ENCODE measurements at regions not wholly inside any gene's neighbourhood (a gene's known extent, or its start where the extent isn't known, plus 50 kb on each side); places are given as distances from the start of the nearest gene placed in this dataset.
A peak's percentile ranks its signal among the peaks of the same experiment; 100 is the strongest.
"Not testable (repeated sequence)": the region's sequence is repeated elsewhere in the genome, so short reads cannot be mapped to it uniquely, and the experiment has no call there.

- FAIRE-seq = no peak
- no peak for DNase-seq (ENCODE audit: insufficient read length, low spot score)
Measured at GRCh38 chr6:74597840-74598239, 608.0 kb downstream of the COL12A1 start.

GRCh38 chr6:74597266-74597665, 608.6 kb downstream of the COL12A1 start:
- FAIRE-seq = no peak

DNA sequence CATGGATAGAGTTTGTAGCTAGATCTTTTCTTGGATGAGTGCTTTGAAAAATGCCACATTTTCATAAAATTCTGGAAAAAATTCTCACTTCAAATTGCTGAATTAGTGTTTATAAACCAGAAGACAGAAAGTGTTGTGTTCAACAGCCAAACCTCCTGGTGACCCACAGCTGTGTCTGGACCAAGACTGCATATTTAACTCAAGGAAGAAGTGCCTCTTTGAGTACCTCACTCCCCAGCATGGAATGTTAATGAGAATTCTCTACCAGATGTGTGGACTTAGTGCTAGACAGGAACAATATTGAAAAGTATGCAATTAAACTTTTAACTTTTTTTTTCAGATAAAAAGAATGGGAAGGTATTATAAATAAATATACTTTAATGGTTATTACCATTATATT, 609.3 kb downstream of the COL12A1 start:
- DNase-seq (ENCODE audit: insufficient read length, low spot score) (no peak), FAIRE-seq (no peak)

More at GRCh38 chr6:74597266-74597665, 608.6 kb downstream of the COL12A1 start:
- DNase-seq (ENCODE audit: insufficient read length, low spot score) = no peak

- peak; percentile 70 for FAIRE-seq
- DNase-seq (ENCODE audit: insufficient read length, low spot score) = not testable (repeated sequence)
Measured at GRCh38 chr6:74594350-74594749, 611.5 kb downstream of the COL12A1 start.

GRCh38 chr6:74588094-74588832, 617.6 kb downstream of the COL12A1 start:
- FAIRE-seq = no peak
- no peak for DNase-seq (ENCODE audit: insufficient read length, low spot score)

GRCh38 chr6:74587386-74587785, 618.5 kb downstream of the COL12A1 start:
- no peak for FAIRE-seq
- DNase-seq (ENCODE audit: insufficient read length, low spot score) = no peak

- DNase-seq (ENCODE audit: insufficient read length, low spot score) = peak; percentile 20
Measured at GRCh38 chr6:74585753-74586152, 620.1 kb downstream of the COL12A1 start.

DNA sequence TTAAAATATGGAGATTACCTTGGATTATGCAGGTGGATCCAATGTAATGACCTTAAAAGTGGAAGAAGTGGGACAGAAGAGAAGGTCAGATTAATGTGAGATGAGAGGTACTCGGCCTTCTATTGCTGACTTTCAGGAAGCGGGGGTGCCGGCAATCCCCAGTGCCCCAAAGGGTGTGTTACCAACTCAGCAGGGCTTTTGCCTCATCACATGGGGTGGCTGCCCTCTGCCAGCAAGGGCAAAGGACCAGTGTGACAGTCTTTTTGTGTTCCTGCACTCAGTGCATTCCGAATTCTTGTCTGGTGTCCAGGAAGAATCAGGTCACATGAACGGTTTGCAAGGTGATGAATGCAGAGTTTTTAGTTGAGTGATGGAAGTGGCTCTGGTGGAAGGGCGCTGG, 624.2 kb downstream of the COL12A1 start:
- no peak for FAIRE-seq
- DNase-seq (ENCODE audit: insufficient read length, low spot score) = no peak

More at GRCh38 chr6:74585753-74586152, 620.1 kb downstream of the COL12A1 start:
- FAIRE-seq = no peak

- DNase-seq (ENCODE audit: insufficient read length, low spot score) (no peak), FAIRE-seq (no peak)
Measured at GRCh38 chr6:74579794-74580193, 626.1 kb downstream of the COL12A1 start.

DNA sequence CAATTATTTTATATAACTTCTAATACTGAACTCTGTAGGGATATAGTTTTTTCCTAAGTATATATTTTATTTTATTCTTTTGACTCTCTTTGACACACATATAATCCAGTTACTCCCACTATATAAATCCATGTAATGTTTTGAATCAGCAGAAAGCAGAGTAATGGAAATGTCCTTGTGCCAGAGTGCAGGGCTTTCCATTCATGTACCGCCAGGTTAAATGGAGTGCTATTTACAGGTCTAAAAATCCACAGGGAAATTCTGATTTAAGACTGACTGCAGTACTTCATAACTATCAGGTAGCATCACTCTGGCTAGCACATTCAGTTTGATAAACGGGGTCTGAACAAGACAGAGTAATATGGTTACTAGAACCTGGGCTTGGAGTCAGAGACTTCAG, 626.8 kb downstream of the COL12A1 start:
- DNase-seq (ENCODE audit: insufficient read length, low spot score) = no peak
- FAIRE-seq = no peak

DNA sequence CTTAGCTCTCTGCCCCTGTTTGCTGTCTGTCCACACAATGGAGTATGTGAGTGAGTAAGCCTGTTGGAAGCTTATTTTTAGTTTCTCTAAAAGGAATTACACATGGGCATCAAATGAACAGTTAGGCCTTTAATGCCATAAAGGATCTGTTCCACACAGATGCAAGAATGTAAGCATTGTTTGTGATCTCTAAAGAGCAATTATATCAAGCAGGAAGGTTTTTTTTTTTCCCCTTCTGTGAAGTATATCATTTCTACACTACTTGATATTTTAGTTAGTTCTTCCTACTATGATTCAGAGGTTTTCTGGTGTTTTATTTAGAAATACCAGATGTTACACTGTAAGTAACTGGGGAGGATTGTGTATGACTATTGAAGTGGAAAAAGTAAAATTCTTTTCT, 627.5 kb downstream of the COL12A1 start:
- FAIRE-seq = no peak
- DNase-seq (ENCODE audit: insufficient read length, low spot score) = no peak

DNA sequence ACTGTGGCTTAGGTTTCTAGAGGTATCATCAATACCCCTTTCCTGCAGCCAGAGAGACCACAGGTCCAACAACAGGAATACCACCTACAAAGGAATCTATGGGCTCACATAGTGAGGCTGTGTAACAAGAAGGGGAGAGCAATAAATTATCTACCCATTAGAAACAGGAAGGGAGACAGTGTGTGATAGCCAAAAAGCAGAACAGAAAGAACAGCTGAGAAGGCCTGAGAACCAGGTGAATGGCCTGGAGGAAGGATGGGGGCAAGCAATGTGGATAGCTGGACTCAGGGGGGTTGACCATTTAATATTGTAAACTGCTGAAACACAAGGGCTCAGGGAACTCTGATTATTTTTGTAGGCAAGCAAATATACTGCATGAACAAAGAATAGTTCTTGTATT, 628.2 kb downstream of the COL12A1 start:
- DNase-seq (ENCODE audit: insufficient read length, low spot score) (no peak), FAIRE-seq (no peak)

DNA sequence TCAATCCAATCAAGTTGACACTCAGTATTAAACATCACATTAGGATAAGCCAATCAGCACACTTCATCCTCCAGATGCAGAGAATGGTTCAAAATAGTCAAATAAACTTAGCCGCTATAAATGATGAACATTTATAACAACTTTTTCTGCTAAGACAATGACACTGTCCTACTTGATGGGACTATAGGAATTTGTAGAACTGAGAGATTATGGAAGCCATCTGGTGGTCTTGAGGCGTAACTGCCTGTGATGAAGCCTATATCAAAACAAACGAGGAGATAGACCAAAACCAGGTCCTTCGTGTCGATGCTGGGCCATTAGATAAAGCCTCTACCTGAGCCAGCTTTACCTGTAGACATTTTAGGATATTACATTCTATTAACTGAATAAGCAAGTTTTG, 631.1 kb downstream of the COL12A1 start:
- no peak for DNase-seq (ENCODE audit: insufficient read length, low spot score)
- FAIRE-seq = no peak

DNA sequence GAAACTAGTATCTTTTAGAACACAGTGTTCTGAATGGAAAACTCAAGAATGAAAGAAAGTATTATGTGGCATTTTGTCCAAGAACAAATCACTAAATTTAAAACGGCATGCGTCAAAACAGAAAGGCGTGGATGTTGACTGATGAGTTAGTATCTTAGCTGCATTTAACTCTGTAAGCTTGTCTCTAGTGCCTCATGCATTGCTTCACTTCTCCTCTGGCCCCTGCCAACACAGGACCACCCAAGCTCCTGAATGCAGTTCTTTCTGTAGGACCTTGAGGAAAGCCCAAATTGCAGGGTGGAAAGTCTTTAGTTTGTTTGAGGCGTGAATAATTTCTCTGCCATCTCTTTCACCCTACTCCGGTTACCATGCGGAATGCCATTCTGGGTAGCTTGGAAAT, 632.2 kb downstream of the COL12A1 start:
- DNase-seq (ENCODE audit: insufficient read length, low spot score) = no peak
- no peak for FAIRE-seq

DNA sequence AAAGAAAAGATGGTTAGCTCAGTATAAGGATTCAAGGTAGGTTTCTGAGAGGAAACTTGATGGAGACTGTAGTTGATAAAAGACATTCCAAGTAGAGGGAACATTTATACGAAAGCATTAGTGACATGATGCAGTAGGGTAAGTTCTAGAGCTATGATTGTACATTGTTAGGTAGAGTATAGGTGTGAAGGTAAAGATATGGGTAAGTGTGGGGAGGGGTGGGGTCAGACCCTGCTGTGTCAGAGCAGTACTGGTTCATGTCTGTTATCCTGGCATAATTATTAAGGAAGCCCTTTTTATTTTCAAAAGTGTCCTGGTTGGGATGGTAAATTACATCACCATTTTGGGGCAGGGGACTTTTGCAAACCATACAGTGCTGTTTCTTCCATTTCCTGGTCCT, 635.8 kb downstream of the COL12A1 start:
- no peak for FAIRE-seq
- DNase-seq (ENCODE audit: insufficient read length, low spot score) = no peak

- DNase-seq (ENCODE audit: insufficient read length, low spot score) = no peak
Measured at GRCh38 chr6:74568861-74569260, 637.0 kb downstream of the COL12A1 start.

DNA sequence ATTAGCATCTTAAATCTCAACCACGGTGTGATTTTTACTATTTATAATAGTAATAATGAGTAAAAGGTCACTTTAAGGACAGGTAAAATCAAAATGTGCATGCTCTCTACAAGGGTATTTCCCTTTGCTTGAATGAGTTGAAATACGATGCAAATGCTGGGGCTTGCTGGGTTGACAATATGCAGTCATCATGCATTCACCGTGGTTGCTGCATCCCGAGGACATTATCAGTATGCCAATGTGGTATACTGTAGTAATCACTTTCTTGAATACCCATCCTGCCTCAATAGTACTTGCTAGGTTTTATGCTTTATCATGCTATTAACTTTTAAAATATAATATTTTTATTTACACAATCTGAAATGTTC, 637.9 kb downstream of the COL12A1 start:
- not testable (repeated sequence) for DNase-seq (ENCODE audit: insufficient read length, low spot score)
- FAIRE-seq = peak; percentile 31

More at GRCh38 chr6:74568861-74569260, 637.0 kb downstream of the COL12A1 start:
- no peak for FAIRE-seq

DNA sequence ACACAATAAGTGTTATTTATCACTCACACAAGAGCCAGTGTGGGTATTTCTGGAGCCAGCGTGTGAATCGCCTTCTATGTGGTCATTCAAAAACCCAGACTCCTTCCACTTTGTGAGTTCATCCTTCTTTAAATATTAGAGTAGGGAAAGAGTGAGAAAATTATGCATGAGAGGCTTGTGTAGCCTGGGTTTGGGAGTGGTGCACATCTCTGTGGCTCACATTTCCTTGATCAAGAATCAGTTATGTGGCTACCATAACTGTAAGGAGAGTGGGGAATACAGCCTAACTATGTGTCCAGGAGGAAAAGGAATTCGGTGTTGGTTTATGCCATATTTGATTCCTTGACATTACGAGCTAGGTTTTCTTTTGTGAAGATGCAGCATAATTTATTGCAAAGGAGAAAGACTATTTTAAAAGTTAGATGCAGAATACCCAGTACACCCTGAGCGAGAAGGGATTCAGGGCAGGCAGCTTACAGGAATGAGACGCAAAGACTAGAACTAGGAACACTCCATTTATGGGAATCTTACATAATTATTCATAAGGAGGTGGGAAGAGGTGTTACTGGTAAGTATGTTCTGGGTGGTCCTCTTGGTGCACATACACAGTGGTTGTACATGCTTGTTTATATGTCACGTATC, 638.5 kb downstream of the COL12A1 start:
- no peak for DNase-seq (ENCODE audit: insufficient read length, low spot score)
- no peak for FAIRE-seq

GRCh38 chr6:74557236-74557635, 648.6 kb downstream of the COL12A1 start:
- DNase-seq (ENCODE audit: insufficient read length, low spot score) = no peak
- no peak for FAIRE-seq

GRCh38 chr6:74554041-74554440, 651.8 kb downstream of the COL12A1 start:
- FAIRE-seq (no peak), DNase-seq (ENCODE audit: insufficient read length, low spot score) (no peak)

DNA sequence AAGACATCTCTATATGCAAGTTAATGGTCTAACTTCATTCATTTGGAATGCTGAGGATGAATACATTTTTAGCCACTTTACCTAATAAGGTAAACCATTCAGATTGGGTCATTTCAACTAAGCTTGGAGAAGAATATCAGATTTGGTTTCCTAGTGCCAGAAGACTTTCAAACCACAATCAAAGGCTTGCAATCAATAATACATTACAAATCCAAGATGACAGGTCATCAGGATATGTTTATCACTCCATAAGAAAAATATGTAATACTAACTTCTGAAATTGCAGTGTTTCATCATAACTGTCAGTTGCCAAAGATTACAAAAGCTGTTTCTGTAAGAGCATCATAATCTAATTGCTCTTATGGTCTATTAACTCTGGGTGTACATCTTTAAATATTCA, 654.0 kb downstream of the COL12A1 start:
- FAIRE-seq = no peak

GRCh38 chr6:74550821-74551220, 655.0 kb downstream of the COL12A1 start:
- no peak for FAIRE-seq
- no peak for DNase-seq (ENCODE audit: insufficient read length, low spot score)

More for the DNA sequence above, 654.0 kb downstream of the COL12A1 start:
- DNase-seq (ENCODE audit: insufficient read length, low spot score) = no peak

Measured in HTR-8/SVneo (cell line).